Ecto neural progenitor cell (in vitro differentiated cells): ENCODE measurements at regions not wholly inside any gene's neighbourhood (a gene's known extent, or its start where the extent isn't known, plus 50 kb on each side); places are given as distances from the start of the nearest gene placed in this dataset.

Experiments used
- DNase-seq: peaks from one replicate; pipeline ENCODE4 v3.0.0-alpha.2; 2018; ENCODE audit warnings: low spot score

- no peak for DNase-seq
These were observed 172.3 kb upstream of the ADO start for GRCh38 chr10:62632071-62632809.

GRCh38 chr10:62633976-62634375, 170.5 kb upstream of the ADO start:
- DNase-seq = no peak

- DNase-seq = no peak
These were observed 169.9 kb upstream of the ADO start for GRCh38 chr10:62634576-62634975.

GRCh38 chr10:62635127-62635526, 169.4 kb upstream of the ADO start:
- no peak for DNase-seq

- no peak for DNase-seq
These were observed 167.7 kb upstream of the ADO start for GRCh38 chr10:62636825-62637248.

- DNase-seq = no peak
These were observed 167.1 kb upstream of the ADO start for GRCh38 chr10:62637249-62638061.

GRCh38 chr10:62638062-62638477, 166.4 kb upstream of the ADO start:
- no peak for DNase-seq

GRCh38 chr10:62639144-62639543, 165.4 kb upstream of the ADO start:
- no peak for DNase-seq

- no peak for DNase-seq
These were observed 164.1 kb upstream of the ADO start for GRCh38 chr10:62640411-62640810.

GRCh38 chr10:62643606-62644587, 160.6 kb upstream of the ADO start:
- DNase-seq = no peak

- no peak for DNase-seq
These were observed 157.0 kb upstream of the ADO start for GRCh38 chr10:62647375-62648092.

- DNase-seq = no peak
These were observed 155.6 kb upstream of the ADO start for GRCh38 chr10:62648921-62649320.

- DNase-seq = no peak
These were observed 154.1 kb upstream of the ADO start for GRCh38 chr10:62650411-62650810.

GRCh38 chr10:62651341-62651740, 153.2 kb upstream of the ADO start:
- DNase-seq = no peak

GRCh38 chr10:62652114-62652513, 152.4 kb upstream of the ADO start:
- no peak for DNase-seq

- no peak for DNase-seq
These were observed 152.0 kb upstream of the ADO start for GRCh38 chr10:62652564-62652963.

GRCh38 chr10:62653254-62653653, 151.3 kb upstream of the ADO start:
- no peak for DNase-seq

GRCh38 chr10:62654966-62655336, 149.6 kb upstream of the ADO start:
- DNase-seq = no peak

GRCh38 chr10:62655337-62655994, 149.1 kb upstream of the ADO start:
- DNase-seq = no peak

GRCh38 chr10:62657244-62657835, 147.2 kb upstream of the ADO start:
- no peak for DNase-seq

GRCh38 chr10:62658516-62658915, 146.0 kb upstream of the ADO start:
- no peak for DNase-seq
